ENCODE measurements at regions not wholly inside any gene's neighbourhood (a gene's known extent, or its start where the extent isn't known, plus 50 kb on each side); places are given as distances from the start of the nearest gene placed in this dataset.

GRCh38 chr11:34830648-34831047, 85.5 kb downstream of the APIP start:
- DNase-seq (ENCODE audit: low spot score): no peak
- Histone ChIP-seq H2AFZ (ENCODE audit: low read length) (no peak overlapping the region), H3K4me3 (ENCODE audit: low read depth, low read length, poor library complexity, severe bottlenecking) (no peak overlapping the region), H3K4me1 (ENCODE audit: insufficient read depth, low read length, poor library complexity, severe bottlenecking) (no peaks in the 10 kb centered on the region), H3K36me3 (ENCODE audit: insufficient read depth, low read length) (no peaks in the 10 kb centered on the region), H3K4me2 (ENCODE audit: low read length) (no peak overlapping the region), H3K79me2 (ENCODE audit: insufficient read depth, low read depth, low read length) (no peaks in the 10 kb centered on the region), H3K9me3 (ENCODE audit: low read length) (no peaks in the 10 kb centered on the region), H4K20me1 (ENCODE audit: insufficient read depth, low read length) (no peaks in the 10 kb centered on the region), H3K27ac (ENCODE audit: low read depth, low read length, poor library complexity, severe bottlenecking) (no peak overlapping the region), H3K9me2 (ENCODE audit: insufficient read depth, low read length) (no peaks in the 10 kb centered on the region)
- BruUV-seq (replicated peaks): no TSS peak
- intact Hi-C loops (cut with micrococcal nuclease; ENCODE audit: unreplicated experiment): loop anchor here (10.0 kb wide), 1 partner anchor 246 kb away; no protein-coding TSS in a partner anchor
- ChIA-PET CTCF (ENCODE audit: unreplicated experiment) (no interaction called here), POLR2A (no interaction called here)
- TF ChIP-seq, protein P1, sequence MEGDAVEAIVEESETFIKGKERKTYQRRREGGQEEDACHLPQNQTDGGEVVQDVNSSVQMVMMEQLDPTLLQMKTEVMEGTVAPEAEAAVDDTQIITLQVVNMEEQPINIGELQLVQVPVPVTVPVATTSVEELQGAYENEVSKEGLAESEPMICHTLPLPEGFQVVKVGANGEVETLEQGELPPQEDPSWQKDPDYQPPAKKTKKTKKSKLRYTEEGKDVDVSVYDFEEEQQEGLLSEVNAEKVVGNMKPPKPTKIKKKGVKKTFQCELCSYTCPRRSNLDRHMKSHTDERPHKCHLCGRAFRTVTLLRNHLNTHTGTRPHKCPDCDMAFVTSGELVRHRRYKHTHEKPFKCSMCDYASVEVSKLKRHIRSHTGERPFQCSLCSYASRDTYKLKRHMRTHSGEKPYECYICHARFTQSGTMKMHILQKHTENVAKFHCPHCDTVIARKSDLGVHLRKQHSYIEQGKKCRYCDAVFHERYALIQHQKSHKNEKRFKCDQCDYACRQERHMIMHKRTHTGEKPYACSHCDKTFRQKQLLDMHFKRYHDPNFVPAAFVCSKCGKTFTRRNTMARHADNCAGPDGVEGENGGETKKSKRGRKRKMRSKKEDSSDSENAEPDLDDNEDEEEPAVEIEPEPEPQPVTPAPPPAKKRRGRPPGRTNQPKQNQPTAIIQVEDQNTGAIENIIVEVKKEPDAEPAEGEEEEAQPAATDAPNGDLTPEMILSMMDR (conservative IDR thresholded peaks at IDR 0.05; ENCODE audit: low read length): no peak
- no peak for TF ChIP-seq EZH2phosphoT487 (IDR thresholded peaks at IDR 0.05; ENCODE audit: borderline replicate concordance, low read depth, low read length)

DNA sequence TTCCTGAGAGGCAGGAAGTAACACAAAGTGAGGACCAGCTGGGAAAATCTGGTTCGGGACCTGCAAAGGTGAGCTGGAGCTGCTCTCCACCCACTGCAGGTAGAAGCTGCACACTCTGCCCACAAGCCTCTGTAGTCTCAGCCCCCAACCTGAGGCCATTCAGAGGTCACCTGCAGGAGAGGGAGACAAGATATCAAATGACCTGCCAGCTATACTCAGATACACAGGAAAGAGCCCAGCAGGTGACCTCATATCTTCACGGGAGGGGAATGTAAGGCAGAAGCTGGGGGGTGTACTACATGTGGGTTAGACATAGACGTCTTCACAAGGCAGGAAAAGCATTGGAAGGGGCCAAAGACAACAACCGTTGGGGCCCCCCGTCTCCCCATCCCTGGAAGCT, 86.1 kb downstream of the APIP start:
- no peaks in the 10 kb centered on the region for H4K20me1 ChIP-seq (ENCODE audit: insufficient read depth, low read length)
- POLR2A ChIA-PET: no interaction called here
- intact Hi-C loops (cut with micrococcal nuclease; ENCODE audit: unreplicated experiment): loop anchor here (10.0 kb wide), 1 partner anchor 245 kb away; no protein-coding TSS in a partner anchor
- H3K4me1 ChIP-seq (ENCODE audit: insufficient read depth, low read length, poor library complexity, severe bottlenecking): no peaks in the 10 kb centered on the region
- no peaks in the 10 kb centered on the region for H3K36me3 ChIP-seq (ENCODE audit: insufficient read depth, low read length)
- no peaks in the 10 kb centered on the region for H3K9me2 ChIP-seq (ENCODE audit: insufficient read depth, low read length)
- TF ChIP-seq EZH2phosphoT487 (IDR thresholded peaks at IDR 0.05; ENCODE audit: borderline replicate concordance, low read depth, low read length): no peak
- TF ChIP-seq, protein P1 (conservative IDR thresholded peaks at IDR 0.05; ENCODE audit: low read length): no peak
- no peak overlapping the region for H3K4me2 ChIP-seq (ENCODE audit: low read length)
- no peak overlapping the region for H2AFZ ChIP-seq (ENCODE audit: low read length)
- no peaks in the 10 kb centered on the region for H3K9me3 ChIP-seq (ENCODE audit: low read length)
- no peaks in the 10 kb centered on the region for H3K79me2 ChIP-seq (ENCODE audit: insufficient read depth, low read depth, low read length)
- H3K4me3 ChIP-seq (ENCODE audit: low read depth, low read length, poor library complexity, severe bottlenecking): no peak overlapping the region
- DNase-seq (ENCODE audit: low spot score): no peak
- H3K27ac ChIP-seq (ENCODE audit: low read depth, low read length, poor library complexity, severe bottlenecking): no peak overlapping the region
- CTCF ChIA-PET (ENCODE audit: unreplicated experiment): no interaction called here
- BruUV-seq (replicated peaks): no TSS peak

- ChIA-PET POLR2A (no interaction called here), CTCF (ENCODE audit: unreplicated experiment) (no interaction called here)
- Histone ChIP-seq H4K20me1 (ENCODE audit: insufficient read depth, low read length) (no peaks in the 10 kb centered on the region), H3K36me3 (ENCODE audit: insufficient read depth, low read length) (no peaks in the 10 kb centered on the region), H3K79me2 (ENCODE audit: insufficient read depth, low read depth, low read length) (no peaks in the 10 kb centered on the region), H3K4me3 (ENCODE audit: low read depth, low read length, poor library complexity, severe bottlenecking) (no peak overlapping the region), H3K27ac (ENCODE audit: low read depth, low read length, poor library complexity, severe bottlenecking) (no peak overlapping the region), H3K9me3 (ENCODE audit: low read length) (no peaks in the 10 kb centered on the region), H3K9me2 (ENCODE audit: insufficient read depth, low read length) (no peaks in the 10 kb centered on the region), H2AFZ (ENCODE audit: low read length) (no peak overlapping the region), H3K4me2 (ENCODE audit: low read length) (no peak overlapping the region), H3K4me1 (ENCODE audit: insufficient read depth, low read length, poor library complexity, severe bottlenecking) (no peaks in the 10 kb centered on the region)
- BruUV-seq (replicated peaks): no TSS peak
- no peak for DNase-seq (ENCODE audit: low spot score)
- TF ChIP-seq, protein P1 (conservative IDR thresholded peaks at IDR 0.05; ENCODE audit: low read length): no peak
- no peak for TF ChIP-seq EZH2phosphoT487 (IDR thresholded peaks at IDR 0.05; ENCODE audit: borderline replicate concordance, low read depth, low read length)
- intact Hi-C loops (cut with micrococcal nuclease; ENCODE audit: unreplicated experiment): no loop called here
Observed at GRCh38 chr11:34827228-34827627, 89.0 kb downstream of the APIP start.

All from OCI-LY7 (cell line).